ACHN (cell line): ENCODE measurements at regions not wholly inside any gene's neighbourhood (a gene's known extent, or its start where the extent isn't known, plus 50 kb on each side); places are given as distances from the start of the nearest gene placed in this dataset.
"Not testable (repeated sequence)": the region's sequence is repeated elsewhere in the genome, so short reads cannot be mapped to it uniquely, and the experiment has no call there.

Experiments used
- DNase-seq: peaks from one replicate; pipeline ENCODE4 v3.0.0-alpha.2; 2015
- in situ Hi-C: cut with HindIII; loops from 2 replicates; pipeline ENCODE4 v1.10.0; 2017; ENCODE audit warnings: low sequenced_read_pairs, low pct_ligation_motif_present, low pct_unique_long_range_greater_than_20kb

- no peak for DNase-seq
- in situ Hi-C loops = no loop called here
These were observed 182.0 kb upstream of the C21orf91 start for GRCh38 chr21:18000981-18001686.

- DNase-seq, in situ Hi-C loops: not testable (repeated sequence)
These were observed 179.4 kb upstream of the C21orf91 start for GRCh38 chr21:17998599-17998998.

DNA sequence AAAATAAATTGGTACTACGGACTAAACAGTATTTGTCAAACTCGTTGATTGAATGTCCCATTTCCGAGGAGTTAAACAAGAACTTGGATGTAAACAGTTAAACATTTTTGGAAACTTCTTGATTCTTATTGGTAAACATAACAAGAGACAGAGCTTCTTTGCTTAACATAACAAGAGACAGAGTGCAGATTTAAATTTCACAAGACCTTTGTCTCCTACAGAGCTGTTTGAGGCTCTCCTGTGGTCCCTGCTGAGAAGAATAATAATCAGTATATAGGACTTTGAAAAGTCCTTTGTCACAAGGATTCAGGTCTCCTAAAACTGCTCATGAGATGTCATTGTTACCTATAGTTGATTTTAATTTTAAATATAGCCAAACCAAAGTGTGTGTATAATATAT, 170.6 kb upstream of the C21orf91 start:
- DNase-seq = no peak
- in situ Hi-C loops = no loop called here

DNA sequence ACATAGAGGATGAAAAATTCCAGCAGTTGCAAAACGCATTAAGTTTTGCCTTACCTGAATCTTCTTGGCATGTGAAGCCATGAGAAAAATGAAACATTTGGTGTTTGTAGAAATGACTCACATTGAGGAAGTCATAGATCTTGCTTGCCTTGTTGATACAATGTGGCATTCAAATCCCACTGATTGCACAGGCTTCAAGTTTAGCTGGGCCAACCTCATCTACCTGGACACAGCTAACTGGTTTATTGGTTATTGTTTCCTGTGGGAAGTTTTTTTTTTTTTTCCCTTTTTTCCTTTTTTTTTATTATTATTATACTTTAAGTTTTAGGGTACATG, 168.9 kb upstream of the C21orf91 start:
- in situ Hi-C loops = no loop called here
- DNase-seq = no peak

- in situ Hi-C loops = no loop called here
- DNase-seq = no peak
These were observed 168.4 kb upstream of the C21orf91 start for GRCh38 chr21:17987382-17988101.

- in situ Hi-C loops = no loop called here
- DNase-seq = no peak
These were observed 162.0 kb upstream of the C21orf91 start for GRCh38 chr21:17981060-17981740.

DNA sequence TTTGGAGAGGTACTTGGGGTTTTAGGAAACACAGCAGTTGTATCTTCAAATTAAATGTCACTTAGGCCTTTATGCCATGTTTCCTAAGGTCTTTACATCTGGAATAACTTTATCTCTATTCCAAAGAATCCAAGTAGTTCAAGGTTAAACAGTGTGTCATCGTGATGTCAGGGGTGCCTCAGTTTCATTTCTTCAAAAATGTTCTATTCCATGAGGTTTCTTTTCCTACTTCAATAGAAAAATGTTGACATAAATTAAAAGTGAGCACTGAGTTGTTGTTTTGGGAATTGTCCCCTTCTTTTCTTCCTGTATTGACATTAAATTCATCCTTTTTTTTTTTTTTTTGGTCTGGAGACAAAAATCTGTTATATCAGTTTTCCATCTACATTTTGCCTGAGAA, 160.6 kb upstream of the C21orf91 start:
- in situ Hi-C loops = no loop called here
- no peak for DNase-seq

GRCh38 chr21:17978895-17979294, 159.7 kb upstream of the C21orf91 start:
- in situ Hi-C loops = no loop called here
- DNase-seq = no peak

DNA sequence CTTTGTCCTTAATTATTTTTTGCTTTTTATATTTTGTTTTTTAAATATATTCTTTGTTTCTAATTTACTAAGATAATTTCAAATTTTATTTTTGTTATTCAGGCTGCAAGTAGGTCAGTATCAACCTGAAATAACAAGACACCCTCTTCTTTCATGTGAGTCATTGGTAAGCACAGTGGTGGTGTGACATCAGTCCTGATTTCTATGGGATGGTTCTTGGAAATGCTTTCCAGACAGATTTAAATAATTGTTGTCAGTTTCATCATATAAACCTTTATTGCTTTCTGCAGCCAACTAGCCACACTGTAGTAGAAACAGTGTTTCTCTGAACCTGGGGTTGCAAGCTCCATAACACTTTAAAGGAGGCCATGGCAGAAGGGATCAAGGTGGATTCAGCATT, 157.5 kb upstream of the C21orf91 start:
- DNase-seq = no peak
- in situ Hi-C loops = no loop called here

GRCh38 chr21:17976139-17976538, 157.0 kb upstream of the C21orf91 start:
- no peak for DNase-seq
- in situ Hi-C loops = no loop called here

- DNase-seq = no peak
- in situ Hi-C loops = no loop called here
These were observed 148.2 kb upstream of the C21orf91 start for GRCh38 chr21:17967319-17967718.

DNA sequence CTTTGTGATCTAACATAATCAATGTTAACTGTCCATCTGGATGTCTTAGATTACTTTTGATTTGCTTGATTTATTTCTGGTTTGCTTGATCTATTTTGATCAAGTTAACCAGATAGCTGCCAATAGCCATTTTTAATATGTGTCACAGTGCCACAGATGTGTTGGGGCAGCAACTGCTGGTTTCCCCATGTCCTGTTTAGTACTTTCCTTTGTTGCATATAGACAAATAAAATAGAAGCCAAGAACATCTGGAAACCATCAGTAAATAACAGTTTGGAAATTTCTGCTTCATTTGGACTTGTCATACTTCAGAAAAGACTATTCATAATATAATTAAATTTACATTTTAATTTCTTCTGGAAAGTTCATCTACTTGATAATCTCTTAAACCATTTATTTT, 145.6 kb upstream of the C21orf91 start:
- in situ Hi-C loops = no loop called here
- no peak for DNase-seq

DNA sequence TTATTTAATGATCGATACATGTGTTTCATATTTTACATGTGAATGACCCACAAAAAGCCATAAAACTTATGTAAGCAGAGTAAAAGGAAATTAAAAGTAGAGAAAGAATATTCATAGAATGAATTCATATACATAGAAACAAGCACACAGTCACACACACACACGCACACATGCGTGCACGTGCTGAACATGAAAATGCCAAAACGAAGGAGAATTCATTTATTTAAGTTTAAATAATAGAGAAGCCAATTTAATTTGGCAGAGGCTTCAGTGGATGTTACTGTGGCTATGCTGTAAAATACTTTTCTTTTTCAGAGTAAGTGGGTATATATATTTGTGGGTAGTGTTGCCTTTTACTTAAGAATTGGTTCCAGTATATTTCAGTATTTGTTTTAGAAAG, 145.0 kb upstream of the C21orf91 start:
- DNase-seq = no peak
- in situ Hi-C loops = no loop called here

- in situ Hi-C loops = no loop called here
- no peak for DNase-seq
These were observed 131.4 kb upstream of the C21orf91 start for GRCh38 chr21:17950591-17950990.

- in situ Hi-C loops = no loop called here
- no peak for DNase-seq
These were observed 130.3 kb upstream of the C21orf91 start for GRCh38 chr21:17949421-17949820.

DNA sequence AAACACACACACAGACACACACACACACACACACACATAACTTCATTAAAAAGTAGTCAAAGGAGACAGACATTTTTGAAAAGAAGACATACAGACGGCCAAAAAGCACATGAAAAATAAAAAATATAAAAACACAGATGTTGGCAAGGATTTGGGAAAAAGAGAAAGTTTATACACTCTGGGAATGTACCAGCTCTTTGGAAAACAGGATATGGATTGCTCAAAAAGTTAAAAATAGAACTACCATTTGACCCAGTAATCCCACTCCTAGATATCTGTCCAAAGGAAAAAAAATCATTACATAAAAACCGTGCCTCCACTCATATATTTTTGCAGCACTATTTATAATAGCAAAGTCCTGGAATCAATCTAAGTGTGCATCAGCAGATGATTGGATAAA, 128.4 kb upstream of the C21orf91 start:
- DNase-seq = no peak
- in situ Hi-C loops = no loop called here

- in situ Hi-C loops = no loop called here
- peak; percentile 38 for DNase-seq
These were observed 111.9 kb upstream of the C21orf91 start for GRCh38 chr21:17931080-17931479.

GRCh38 chr21:17930093-17930492, 110.9 kb upstream of the C21orf91 start:
- in situ Hi-C loops = no loop called here
- no peak for DNase-seq

DNA sequence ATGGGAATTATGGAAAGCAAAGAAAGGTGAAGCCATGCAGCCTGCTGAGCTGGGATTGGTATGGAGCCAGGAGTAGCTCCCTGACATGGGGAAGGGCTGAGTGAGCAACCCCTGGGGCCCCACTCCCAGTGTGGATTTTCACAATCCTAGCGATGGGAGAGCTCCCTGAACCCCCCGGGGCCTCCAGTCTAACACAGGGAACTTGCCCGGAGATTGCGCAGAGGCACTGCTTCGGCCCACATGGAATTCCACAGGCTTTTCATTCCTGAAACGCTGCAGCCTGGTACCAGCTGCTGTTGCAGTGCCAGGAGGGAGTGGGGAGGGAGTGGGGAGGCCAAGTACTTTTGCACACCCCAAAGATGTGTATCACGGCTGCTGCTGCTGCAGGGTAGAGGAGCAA, 110.4 kb upstream of the C21orf91 start:
- DNase-seq = no peak
- in situ Hi-C loops = no loop called here

GRCh38 chr21:17925899-17926298, 106.7 kb upstream of the C21orf91 start:
- peak; percentile 14 for DNase-seq
- in situ Hi-C loops = no loop called here
